ENCODE measurements at regions not wholly inside any gene's neighbourhood (a gene's known extent, or its start where the extent isn't known, plus 50 kb on each side); places are given as distances from the start of the nearest gene placed in this dataset.

GRCh38 chr9:107810461-107810961 is 320.9 kb upstream of the KLF4 start:
- TF ChIP-seq, protein P1, sequence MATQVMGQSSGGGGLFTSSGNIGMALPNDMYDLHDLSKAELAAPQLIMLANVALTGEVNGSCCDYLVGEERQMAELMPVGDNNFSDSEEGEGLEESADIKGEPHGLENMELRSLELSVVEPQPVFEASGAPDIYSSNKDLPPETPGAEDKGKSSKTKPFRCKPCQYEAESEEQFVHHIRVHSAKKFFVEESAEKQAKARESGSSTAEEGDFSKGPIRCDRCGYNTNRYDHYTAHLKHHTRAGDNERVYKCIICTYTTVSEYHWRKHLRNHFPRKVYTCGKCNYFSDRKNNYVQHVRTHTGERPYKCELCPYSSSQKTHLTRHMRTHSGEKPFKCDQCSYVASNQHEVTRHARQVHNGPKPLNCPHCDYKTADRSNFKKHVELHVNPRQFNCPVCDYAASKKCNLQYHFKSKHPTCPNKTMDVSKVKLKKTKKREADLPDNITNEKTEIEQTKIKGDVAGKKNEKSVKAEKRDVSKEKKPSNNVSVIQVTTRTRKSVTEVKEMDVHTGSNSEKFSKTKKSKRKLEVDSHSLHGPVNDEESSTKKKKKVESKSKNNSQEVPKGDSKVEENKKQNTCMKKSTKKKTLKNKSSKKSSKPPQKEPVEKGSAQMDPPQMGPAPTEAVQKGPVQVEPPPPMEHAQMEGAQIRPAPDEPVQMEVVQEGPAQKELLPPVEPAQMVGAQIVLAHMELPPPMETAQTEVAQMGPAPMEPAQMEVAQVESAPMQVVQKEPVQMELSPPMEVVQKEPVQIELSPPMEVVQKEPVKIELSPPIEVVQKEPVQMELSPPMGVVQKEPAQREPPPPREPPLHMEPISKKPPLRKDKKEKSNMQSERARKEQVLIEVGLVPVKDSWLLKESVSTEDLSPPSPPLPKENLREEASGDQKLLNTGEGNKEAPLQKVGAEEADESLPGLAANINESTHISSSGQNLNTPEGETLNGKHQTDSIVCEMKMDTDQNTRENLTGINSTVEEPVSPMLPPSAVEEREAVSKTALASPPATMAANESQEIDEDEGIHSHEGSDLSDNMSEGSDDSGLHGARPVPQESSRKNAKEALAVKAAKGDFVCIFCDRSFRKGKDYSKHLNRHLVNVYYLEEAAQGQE (IDR thresholded peaks at IDR 0.05; ENCODE audit: unreplicated experiment), result no peak
- TF ChIP-seq CTCF (conservative IDR thresholded peaks at IDR 0.05; ENCODE audit: low read depth in 2 of 2) (no peak), EZH2 (IDR thresholded peaks at IDR 0.05; ENCODE audit: low read depth, unreplicated experiment) (no peak), POLR2AphosphoS5 (IDR thresholded peaks at IDR 0.05; ENCODE audit: low read depth) (no peak), EZH2phosphoT487 (IDR thresholded peaks at IDR 0.05; ENCODE audit: unreplicated experiment) (no peak), CREB1 (CRISPR knock-in tag; IDR thresholded peaks at IDR 0.05; ENCODE audit: low read depth) (no peak)

All from GM23338 (cell line).